HG03039 (cell line): ENCODE measurements at regions not wholly inside any gene's neighbourhood (a gene's known extent, or its start where the extent isn't known, plus 50 kb on each side); places are given as distances from the start of the nearest gene placed in this dataset.

Source experiments
- ATAC-seq: cut with Tn5 transposase; IDR thresholded peaks from one replicate; pipeline ENCODE4 v1.9.1; 2021; ENCODE audit warnings: mild to moderate bottlenecking, moderate library complexity; ENCODE audit not compliant: unreplicated experiment

GRCh38 chr1:37404711-37405110 is 69.7 kb upstream of the ZC3H12A start:
- no peak for ATAC-seq

GRCh38 chr1:37410105-37410504 is 64.3 kb upstream of the ZC3H12A start:
- no peak for ATAC-seq

- no peak for ATAC-seq
These were observed 63.6 kb upstream of the ZC3H12A start for GRCh38 chr1:37410815-37411214.

GRCh38 chr1:37415611-37416244 is 58.7 kb upstream of the ZC3H12A start:
- ATAC-seq = no peak

GRCh38 chr1:37420456-37420855 is 53.9 kb upstream of the ZC3H12A start:
- ATAC-seq = no peak

- ATAC-seq = no peak
These were observed 50.6 kb upstream of the ZC3H12A start for GRCh38 chr1:37423810-37424209.

GRCh38 chr1:37424523-37424922 is 49.9 kb upstream of the ZC3H12A start:
- ATAC-seq = no peak
